Epidermal melanocyte (primary cell): ENCODE measurements at regions not wholly inside any gene's neighbourhood (a gene's known extent, or its start where the extent isn't known, plus 50 kb on each side); places are given as distances from the start of the nearest gene placed in this dataset.
"Not testable (repeated sequence)": the region's sequence is repeated elsewhere in the genome, so short reads cannot be mapped to it uniquely, and the experiment has no call there.

ENCODE experiments used
- DNase-seq: peaks from one replicate; pipeline ENCODE4 v3.0.0; 2011; ENCODE audit warnings: low spot score; ENCODE audit not compliant: insufficient read length

- DNase-seq = peak; percentile 92
Measured at GRCh38 chr11:115623021-115623451, 118.8 kb upstream of the CADM1 start.

GRCh38 chr11:115618428-115618827 lies 114.2 kb upstream of the CADM1 start:
- DNase-seq = no peak

GRCh38 chr11:115617767-115618166 lies 113.6 kb upstream of the CADM1 start:
- DNase-seq = no peak

GRCh38 chr11:115616971-115617370 lies 112.8 kb upstream of the CADM1 start:
- no peak for DNase-seq

GRCh38 chr11:115613986-115614632 lies 109.9 kb upstream of the CADM1 start:
- DNase-seq = no peak

GRCh38 chr11:115613004-115613403 lies 108.8 kb upstream of the CADM1 start:
- no peak for DNase-seq

GRCh38 chr11:115612046-115612730 lies 108.0 kb upstream of the CADM1 start:
- no peak for DNase-seq

- DNase-seq = no peak
Measured at GRCh38 chr11:115611343-115611742, 107.1 kb upstream of the CADM1 start.

- no peak for DNase-seq
Measured at GRCh38 chr11:115610908-115611307, 106.7 kb upstream of the CADM1 start.

- not testable (repeated sequence) for DNase-seq
Measured at GRCh38 chr11:115610234-115610633, 106.0 kb upstream of the CADM1 start.

- DNase-seq = no peak
Measured at GRCh38 chr11:115608976-115609375, 104.8 kb upstream of the CADM1 start.

GRCh38 chr11:115607621-115608221 lies 103.5 kb upstream of the CADM1 start:
- no peak for DNase-seq

GRCh38 chr11:115606498-115607220 lies 102.4 kb upstream of the CADM1 start:
- no peak for DNase-seq

GRCh38 chr11:115605871-115606497 lies 101.8 kb upstream of the CADM1 start:
- no peak for DNase-seq

GRCh38 chr11:115605397-115605796 lies 101.2 kb upstream of the CADM1 start:
- not testable (repeated sequence) for DNase-seq

- no peak for DNase-seq
Measured at GRCh38 chr11:115599125-115599524, 94.9 kb upstream of the CADM1 start.

GRCh38 chr11:115598257-115598901 lies 94.2 kb upstream of the CADM1 start:
- no peak for DNase-seq

- DNase-seq = no peak
Measured at GRCh38 chr11:115591380-115591779, 87.2 kb upstream of the CADM1 start.

GRCh38 chr11:115590254-115590653 lies 86.0 kb upstream of the CADM1 start:
- DNase-seq = no peak

- DNase-seq = no peak
Measured at GRCh38 chr11:115587718-115588342, 83.6 kb upstream of the CADM1 start.
